GM12891 (cell line): ENCODE measurements at regions not wholly inside any gene's neighbourhood (a gene's known extent, or its start where the extent isn't known, plus 50 kb on each side); places are given as distances from the start of the nearest gene placed in this dataset.

Source experiments
- POLR2A ChIP-seq: IDR thresholded peaks from 2 replicates; pipeline ENCODE4 v1.6.1; 2011; ENCODE audit warnings: low read depth, low read length, control low read depth
- POLR2AphosphoS5 ChIP-seq: IDR thresholded peaks from 2 replicates; pipeline ENCODE4 v1.6.1; 2011; ENCODE audit warnings: low read depth, low read length, control low read depth
- POU2F2 ChIP-seq: IDR thresholded peaks from 2 replicates; pipeline ENCODE4 v1.6.1; 2011; ENCODE audit warnings: low read depth, mild to moderate bottlenecking, control low read depth, low read length, moderate library complexity
- TAF1 ChIP-seq: IDR thresholded peaks from 2 replicates; pipeline ENCODE4 v1.6.1; 2011; ENCODE audit warnings: low read depth, low read length, control low read depth

DNA sequence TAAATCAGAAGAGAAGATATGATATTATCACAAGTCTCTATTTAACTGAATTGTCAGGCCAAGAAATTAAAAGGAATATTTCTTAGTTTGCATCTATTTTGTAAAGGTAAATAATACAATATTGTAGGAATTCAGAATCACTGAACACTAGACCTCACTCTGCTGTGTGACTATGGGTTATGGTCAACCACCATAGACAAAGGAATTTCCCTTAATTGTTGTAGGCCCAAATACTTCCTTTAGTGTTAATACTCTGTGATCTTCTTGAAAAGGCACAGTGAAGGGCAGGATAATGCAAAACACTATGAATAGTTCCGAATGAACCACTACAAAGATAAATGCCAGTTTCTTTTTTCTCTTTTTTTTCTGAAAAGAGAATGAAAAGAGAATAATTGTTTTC, 162.3 kb downstream of the TUSC7 start:
- TF ChIP-seq POLR2A (no peak), TAF1 (no peak), POLR2AphosphoS5 (no peak), POU2F2 (no peak)
